ENCODE measurements at regions not wholly inside any gene's neighbourhood (a gene's known extent, or its start where the extent isn't known, plus 50 kb on each side); places are given as distances from the start of the nearest gene placed in this dataset.
"Not testable (repeated sequence)": the region's sequence is repeated elsewhere in the genome, so short reads cannot be mapped to it uniquely, and the experiment has no call there.

DNA sequence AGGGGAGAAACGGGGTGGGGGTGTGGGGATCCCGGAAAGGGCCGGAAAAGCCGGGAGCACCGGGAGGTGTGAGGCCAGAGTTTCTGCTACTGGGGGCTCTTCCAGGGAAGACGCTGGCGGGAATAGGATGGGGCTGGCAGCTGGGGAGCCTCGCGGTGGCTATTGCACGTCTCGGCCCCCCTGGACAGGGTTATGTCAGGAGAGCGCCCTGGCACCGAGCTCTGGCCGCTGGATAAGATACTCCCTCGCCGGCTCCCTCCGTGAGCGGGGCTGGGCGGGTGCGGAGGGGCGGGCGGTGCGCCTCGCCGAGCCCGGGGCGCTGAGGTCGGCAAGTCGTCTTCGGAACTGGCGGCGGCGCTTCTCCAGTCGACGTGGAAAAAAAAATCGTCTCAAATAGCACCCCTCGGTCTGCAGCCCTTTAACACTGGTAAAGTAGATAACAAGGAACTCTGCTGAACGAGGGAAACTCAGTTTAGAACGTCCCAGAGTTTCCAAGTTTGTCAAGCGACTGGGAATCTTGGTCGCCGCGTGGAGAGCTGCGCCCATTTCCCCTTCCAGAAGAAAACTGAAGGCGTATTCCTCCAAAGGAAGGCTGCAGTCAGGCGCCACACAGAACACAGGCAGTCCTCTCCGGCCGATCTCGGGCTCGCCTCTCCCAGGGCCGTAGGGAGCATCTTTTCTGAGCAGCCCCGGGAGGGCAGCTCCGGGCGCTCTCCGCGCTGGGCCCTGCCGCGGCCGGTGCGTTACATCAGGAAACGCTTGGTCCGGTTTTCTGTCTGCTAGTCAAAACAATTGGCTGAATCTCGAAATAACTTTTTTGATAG, 115.1 kb downstream of the KCNRG start:
- peak; percentile 19 to 32 for DNase-seq

DNA sequence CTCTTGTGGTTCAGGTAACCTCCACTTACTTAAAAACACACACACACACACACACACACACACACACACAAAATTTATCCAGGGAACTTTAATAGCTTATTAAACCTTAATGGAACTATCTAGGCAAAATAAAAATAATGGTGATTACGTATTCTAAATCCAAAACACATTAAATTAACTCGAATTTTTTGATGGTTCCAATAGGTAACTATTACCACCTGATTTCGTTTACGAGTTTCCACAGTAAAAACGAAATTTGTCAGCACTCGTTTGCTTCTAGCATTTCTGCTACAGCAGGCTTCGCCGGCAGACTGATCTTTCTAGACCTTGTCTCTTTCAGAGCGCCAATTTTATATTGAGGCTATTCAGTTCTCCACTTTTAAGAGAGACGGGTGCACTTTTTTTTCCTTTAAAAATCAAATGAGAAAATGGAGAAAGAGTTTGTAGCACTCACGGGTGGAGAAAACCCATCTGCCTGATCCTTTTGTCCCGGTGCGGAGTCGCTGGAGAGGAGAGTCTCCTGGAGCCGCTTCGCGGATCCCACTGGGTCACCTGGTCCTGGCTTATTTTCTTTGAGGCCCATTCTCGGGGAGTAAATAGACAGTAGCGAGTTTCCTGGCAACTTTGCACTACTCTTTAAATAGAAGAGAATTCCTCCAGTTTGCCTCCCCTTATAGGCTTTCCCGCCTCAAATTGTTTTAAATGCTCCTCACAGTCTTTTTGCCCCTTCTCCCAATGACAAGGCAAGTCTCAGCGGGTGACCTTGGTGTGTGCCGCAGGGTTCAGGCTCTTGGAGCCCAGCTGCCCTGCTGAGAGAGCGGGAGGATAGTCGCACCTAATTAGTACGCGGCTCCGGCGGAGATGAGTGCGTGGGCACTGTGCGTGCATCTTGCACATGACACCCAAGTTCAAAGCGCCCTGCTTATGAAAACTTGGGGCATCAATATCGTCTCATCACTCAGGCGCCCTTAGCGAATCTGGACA, 117.0 kb downstream of the KCNRG start:
- no peak for DNase-seq

DNA sequence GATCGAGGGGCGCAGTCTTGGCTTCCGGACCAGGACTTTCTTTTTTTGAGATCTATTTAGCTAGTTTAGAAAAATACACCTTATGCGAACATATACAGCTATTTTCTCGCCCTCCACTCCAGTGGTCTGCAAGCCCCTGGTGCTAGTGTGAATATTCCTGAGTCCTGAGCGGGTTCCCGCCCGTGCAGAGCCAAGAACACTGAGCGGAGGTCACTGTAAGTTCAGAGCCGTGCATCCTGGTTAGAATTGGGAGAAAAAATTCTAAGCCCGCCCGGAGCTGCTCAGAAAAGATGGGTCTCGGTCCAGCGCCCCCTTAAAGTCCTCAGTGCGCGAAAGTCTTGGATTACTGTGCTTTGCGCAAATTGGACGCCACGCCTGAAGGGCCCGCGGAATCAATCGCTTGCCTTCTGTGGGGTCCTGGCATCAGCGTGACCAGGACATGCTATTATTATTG, 117.7 kb downstream of the KCNRG start:
- DNase-seq = no peak

DNA sequence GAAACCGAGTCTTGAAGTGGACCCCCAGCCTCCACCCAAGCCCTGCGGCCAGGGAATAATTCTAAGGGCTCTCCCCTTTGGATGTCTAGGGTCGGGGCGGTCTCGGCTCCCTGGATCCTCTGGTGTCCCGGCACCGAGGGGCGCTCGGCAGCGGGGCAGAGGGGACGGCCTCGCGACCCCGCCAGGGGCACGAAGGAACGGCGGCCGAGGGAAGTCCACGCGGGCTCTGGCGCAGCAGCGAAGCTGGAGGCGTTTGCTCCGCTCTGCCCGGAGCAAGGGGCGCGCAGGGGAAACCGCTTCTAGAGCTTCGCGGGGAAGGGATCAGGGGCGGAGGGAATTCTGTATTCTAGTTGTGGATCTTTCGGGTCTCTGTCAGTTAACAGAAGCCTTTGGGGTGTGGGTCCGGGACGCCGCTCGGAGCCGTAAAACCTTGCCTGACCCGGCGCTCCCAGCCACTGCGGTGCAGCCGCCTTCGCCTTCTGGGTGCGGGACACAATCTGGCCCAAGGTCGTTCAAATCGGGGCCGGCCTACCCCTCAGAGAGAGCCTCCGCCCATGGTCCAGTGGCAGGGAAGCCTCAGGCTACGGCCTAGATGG, 118.2 kb downstream of the KCNRG start:
- DNase-seq = no peak

DNA sequence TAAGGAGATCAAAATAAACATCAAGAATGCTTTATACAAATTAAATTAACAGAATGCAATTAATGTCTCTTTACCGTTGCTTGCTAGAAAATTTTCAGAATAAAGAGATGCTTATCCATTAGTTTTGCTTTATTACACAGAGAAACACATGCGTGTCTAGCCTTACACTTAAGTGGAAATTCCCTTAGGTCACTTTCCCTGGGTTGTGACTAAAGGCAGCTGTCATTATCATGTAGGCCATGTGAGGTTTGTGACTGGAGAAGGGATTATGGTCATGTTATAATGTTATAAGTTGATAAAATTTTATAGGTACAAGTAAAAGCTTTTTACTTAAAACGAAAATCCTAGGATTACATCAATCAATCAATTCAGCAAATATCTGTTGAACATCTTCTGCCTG, 121.0 kb downstream of the KCNRG start:
- DNase-seq = no peak

DNA sequence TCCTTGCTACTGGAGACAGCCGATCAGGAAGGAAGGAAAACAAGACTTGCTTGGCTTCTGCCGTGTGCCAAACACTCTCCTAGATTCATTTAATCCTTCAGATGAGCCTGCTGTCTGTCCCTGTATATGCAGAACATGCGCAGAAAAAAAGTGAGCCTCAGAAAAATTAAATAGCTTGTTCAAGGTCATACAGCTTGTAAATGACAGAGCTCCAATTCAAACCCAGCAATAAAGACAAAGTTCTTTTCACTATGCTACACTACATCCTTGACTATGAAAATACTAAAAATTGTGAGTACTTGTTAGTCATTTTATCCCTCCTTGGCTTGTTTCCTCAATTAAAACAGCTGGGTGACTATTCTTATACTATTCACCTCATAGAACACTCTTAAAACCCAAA, 121.4 kb downstream of the KCNRG start:
- DNase-seq = no peak

DNA sequence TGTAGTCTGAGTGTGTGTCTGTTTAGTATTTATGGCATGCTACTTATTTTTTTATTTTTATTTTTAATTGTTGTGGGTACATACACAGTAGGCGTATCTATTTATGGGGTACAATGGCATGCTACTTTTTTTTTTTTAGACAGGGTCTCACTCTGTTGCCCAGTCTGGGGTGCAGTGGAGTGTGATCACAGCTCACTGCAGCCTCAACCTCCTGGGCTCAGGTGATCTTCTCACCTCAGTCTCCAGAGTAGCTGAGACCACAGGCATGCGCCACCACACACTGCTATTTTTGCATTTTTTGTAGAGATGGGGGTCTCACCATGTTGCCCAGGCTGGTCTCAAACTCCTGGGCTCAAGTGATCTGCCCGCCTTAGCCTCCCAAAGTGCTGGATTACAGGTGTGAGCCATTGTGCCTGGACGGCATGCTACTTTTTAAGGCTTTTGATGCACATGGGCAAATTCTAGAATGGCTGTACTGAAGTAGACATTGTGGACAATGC, 124.2 kb downstream of the KCNRG start:
- not testable (repeated sequence) for DNase-seq

DNA sequence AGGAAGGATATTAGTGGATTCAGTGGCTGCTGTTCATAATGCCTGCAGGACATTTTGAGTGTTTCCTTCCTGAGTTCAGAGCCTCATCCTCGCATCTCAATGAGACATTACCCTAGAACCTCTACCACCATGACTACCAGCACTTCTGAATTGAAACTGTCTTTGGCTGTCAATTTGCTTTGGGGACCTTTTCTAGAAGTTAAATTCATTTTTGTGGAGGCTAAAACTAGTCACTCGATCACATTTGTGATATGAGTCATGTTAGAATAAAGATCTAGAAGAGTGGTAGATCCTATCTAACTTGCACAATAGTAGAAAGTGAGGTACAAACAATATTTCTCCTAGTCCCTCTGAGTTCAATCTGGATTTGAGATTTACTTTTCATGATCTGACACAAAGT, 124.9 kb downstream of the KCNRG start:
- DNase-seq = no peak

DNA sequence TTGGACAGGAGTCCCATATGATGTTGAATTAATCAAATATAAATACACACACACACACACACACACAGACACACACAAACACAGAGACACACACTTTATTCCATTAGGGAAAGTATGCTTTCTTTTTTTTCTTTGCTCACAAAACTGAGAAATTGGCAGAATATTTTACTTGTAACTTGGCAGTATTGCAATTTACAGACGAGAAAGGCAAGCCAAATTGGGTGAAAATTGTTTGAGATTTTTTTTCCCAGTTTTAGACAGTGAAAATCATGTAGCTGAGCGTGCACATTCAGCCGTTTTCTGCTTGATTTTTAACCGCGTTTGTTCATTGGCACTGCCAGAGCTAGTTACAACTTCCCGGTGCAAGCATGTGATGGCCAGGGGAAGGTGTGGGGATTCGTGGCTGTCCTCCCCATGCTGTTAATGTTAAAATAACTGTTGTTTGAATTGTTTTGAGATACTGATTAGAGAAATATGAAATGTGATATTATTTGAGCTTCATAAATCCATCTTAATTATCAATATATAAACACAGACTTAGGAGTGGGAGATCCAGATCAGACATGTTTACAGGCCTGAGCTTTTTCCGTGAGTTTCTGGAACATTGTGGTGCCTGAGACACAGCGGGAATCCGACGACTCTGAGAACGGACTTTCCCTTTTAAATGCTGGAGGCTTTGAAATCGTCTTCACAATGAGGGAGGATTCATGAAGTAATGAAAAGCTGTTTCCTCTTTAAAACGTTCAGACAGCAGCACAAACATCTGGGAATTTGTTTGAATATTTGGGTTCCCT, 125.5 kb downstream of the KCNRG start:
- no peak for DNase-seq

DNA sequence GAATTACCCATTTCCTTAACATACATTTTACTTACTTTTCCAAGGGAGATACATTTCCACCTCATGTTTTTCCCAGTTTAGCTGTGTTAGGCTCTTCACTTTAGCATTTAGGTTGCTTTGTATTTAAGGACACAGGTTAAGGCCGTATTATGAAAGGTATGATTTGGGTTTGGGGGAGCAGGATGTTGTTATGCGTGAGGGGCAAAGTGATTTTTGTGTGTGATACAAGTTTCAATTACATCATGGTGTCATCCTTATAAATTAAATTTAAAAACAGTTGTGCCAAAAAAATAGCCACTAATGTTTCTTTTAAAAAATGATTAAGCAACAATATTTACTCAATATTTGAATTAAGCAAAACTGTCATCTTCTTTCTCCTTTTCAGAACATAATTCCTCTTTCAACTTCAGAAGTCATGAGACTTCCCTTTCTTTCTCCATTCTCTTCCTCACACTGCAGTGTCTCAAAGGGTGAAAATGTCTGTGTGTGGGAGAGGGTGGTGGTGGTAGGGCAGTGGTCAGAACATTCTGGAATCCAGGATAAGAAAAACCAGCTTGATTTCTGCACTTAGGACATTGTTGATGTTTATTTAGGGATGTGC, 126.2 kb downstream of the KCNRG start:
- DNase-seq = peak in 1 of 2 experiments; percentile 4

DNA sequence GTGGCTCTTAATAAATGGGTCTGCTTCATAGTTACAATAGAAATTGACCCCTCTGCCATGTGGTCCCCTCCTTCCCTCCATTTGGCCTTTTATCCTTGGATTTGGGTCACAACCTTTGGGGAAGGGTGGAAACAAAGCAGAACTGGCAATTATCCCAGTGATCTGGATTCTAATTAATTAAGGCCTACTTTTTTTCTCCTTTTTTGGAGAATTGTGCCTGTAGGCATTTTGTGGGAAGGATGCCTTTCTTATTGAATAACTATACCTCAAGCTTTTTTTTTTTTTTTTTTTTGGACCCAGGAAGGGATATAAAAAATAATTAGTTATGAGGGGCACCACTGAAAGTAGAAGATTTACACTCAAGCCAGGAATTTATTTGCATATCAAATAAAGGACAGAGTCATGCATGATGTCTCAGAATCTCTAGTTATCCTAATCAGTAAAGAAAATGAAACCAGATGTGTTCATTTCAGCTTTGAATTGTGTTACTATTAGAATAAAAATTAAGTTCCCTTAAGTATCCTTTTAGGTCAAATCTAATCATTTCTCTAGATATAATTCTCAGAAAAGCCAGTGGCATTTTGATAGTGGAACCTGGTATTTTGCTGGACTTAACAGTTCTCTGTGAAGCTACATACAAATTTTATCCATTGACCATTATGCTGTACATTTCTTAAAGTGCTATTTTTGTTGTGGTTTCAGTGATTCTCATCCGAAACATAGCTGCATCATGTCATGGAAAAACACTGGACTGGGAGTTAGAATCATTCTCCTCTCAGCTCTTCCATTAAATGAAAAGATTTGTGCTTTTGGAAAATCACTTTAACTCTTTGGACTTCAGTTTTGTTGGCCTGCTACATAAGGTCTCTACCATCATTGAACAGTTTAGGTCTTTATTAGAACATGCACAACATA, 129.3 kb downstream of the KCNRG start:
- no peak for DNase-seq

DNA sequence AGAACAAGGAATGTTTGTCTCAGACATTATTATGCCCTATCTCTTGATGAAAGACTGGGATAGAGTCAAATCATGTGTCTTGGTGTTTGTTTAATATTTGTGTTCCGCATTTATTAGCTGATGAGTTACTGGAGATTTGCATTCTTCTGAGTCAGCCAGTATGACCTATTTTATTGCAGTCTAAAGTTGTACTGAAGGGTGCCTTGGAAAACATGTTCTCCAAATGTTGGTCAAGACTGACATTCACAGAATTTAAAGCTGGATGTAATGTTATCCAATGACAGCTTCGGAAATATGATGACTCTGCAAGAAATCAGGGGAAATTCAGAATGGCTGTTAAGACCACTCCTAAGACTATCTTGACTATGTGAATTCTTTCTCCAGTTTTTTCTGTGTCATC, 134.0 kb downstream of the KCNRG start:
- no peak for DNase-seq

DNA sequence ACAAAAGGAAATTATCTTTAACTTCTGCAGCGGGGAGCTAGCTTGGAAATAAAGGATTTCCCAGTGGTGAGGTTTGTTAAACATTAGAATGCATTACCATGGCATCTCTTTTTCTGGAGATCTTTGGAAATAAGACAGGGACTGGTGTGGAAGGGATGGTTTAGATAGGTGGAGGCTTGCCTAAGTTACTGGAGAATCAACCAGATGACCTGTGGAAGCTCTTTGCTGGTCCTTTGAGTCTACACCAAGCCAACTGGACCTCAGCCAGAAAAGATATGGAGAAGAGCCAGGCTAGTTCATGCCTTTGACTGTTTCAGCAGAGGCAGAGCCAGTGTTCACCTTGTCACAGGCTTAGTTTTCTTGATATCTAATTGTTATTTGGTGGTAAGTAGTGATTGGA, 134.7 kb downstream of the KCNRG start:
- DNase-seq = no peak

DNA sequence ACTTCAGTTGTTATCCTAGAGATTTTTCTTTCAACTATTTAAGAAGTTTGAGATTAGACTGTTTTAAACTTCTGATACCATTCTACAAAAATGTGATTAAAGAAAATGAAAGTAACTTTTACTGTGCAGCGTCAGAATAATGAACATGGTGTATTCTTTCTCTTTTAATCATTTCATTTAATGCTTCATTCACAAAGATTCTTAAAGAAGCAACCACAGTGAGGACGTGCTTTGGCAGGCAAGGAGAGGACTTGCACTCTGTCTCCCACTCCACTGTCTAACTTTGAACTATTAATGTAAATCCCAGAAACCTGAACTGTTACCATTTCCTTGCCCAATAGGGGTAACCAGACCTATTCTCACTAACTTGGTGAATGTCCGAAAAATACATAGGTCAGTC, 137.0 kb downstream of the KCNRG start:
- DNase-seq = no peak

DNA sequence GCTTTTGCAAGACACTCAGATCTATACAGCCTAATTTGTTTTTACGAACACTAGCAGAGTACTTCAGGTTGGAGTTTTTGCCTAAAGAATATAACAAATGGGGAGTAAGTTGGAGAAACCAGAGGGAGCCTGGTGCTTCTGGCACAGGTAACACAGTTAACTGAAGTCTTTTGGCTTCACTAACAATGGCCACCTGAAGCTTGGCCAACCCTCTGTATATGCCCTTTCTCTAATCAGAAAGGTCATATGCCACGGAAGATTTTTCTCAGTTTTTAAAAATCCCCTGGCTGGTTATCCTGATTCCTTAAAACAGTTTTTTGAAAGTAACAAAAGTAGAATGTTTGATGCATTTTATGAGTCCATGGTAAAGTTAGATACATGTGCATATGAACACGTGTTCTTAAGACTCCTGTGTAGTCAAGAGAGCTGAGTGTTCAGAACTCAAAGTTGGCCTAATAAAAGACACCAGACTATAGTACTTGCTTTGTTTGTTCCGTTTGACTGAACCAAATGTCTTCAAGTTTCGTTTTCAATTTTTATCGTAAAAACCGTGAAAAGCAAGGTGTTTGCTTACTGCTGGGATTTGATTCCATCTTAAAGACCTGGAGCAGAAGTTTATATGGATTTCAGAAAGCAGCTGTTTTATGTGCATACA, 137.5 kb downstream of the KCNRG start:
- DNase-seq = no peak

DNA sequence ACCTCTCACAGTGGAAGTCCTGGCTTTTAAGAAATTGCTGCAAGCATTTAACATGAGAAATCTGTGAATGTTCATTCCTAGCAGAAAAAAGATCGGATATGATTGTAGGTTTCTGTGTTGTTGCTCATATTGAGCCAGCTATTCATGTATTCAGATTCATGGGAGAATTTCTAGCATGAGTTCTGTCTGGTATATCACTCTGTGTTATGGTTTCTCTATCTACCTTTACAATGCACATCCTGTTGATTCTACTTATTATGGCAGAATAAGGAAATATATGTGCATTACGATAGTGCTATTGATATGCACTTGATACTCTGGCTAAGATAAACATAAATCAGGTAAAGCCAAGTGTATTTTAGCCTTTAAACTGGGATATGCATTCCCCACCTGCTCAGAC, 138.2 kb downstream of the KCNRG start:
- no peak for DNase-seq

DNA sequence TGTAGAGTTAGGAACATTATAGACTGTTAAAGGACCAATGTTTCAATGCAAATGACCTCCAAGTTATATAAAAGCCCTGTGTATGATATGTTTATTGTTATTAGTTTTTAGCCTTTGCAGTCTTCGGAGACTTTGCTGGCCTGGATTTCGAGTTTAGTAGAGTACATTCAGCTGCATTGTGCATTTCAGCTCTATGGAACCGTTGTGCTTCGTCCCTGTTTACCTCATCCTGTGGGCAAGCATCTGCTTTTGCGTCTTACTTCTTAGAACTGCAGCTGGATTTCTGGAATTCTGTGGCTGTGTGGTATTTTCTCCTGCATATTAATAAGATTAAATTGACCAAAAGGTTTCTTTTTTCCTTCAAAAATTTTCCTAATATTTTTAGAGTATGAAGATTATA, 138.6 kb downstream of the KCNRG start:
- DNase-seq = no peak

DNA sequence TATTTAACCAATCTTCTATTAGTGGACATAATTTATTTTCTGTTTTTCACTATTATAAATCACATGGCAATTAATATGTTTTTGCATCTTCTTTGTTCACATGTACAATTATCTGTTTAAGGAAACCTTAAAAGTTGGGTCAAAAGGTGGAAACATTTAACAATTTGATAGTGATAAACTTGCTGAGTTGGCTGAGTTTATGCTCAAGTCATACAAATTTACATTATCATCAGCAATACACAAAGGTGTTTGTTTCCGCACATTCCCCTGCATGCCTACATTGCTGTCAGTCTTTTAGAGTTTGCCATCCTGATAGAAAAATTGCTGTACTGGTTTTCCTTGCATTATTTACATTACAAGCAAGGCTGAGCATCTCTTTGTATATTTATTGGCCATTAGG, 139.5 kb downstream of the KCNRG start:
- no peak for DNase-seq

DNA sequence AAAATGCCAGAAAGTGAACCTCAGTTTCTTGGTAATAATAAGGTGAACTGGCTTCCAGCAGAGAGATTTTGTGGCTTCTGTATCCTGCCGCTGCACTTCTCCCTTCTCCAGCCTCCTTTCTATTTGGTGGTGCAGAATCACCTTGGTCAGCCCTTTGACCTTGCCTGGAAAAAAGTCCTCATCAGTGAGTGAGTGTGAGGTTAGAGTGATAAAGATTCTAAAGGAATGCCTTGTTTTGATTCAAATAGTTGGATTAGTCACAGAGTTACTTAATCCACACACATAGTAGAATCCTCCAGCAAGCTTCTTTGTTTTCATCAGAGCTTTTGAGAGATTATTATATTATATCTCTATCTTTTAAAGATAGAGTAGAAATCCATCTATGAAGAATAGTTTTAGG, 140.9 kb downstream of the KCNRG start:
- DNase-seq = no peak

DNA sequence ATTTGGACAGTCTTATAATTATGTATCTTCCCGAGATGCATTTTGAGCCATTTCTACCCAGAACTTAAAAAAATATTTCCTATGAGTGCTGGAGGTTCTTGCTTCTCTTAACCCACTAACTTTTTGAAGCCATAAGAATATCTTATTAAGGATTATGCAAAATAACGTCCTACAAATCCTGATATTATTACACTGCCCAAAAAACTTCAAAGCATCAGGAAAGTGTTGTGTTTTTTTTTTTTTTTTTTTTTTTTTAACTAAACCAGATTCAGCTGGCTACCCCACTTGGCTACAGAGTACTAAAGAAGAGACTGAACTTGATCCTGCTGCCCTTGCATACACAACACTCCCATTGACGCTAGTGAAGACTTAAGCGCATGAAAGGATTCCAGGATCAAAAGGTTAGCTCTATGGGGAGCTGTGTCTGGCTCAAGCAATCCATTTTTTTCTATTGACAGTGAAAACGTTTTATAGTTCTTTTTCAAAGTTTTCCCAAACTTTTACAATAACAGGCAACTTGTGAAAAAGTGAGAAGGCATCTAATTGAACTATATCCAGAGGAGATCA, 141.4 kb downstream of the KCNRG start:
- DNase-seq = no peak
